ENCODE measurements at regions not wholly inside any gene's neighbourhood (a gene's known extent, or its start where the extent isn't known, plus 50 kb on each side); places are given as distances from the start of the nearest gene placed in this dataset.

DNA sequence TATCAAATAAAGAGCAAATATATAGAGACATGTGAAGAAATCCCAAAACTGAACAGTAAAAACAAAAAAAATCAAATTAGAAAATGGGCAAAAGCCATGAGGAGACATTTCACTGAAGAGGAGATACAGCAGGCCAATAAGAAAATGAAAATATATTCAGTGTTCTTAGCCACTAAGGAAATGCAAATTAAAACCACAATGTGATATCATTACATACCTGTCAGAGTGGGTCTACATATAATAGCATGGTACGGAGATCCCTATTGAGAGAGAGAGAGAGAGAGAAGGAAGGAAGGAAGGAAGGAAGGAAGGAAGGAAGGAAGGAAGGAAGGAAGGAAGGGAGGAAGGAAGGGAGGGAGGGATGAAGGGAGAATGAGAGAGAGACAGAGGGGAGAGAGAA, 707.0 kb upstream of the ACTRT1 start:
- no peak for TF ChIP-seq CTCF (IDR thresholded peaks at IDR 0.05; ENCODE audit: low read length)
- no peak for TF ChIP-seq EZH2 (IDR thresholded peaks at IDR 0.05; ENCODE audit: borderline replicate concordance, low read length)

Data from OCI-LY1 (cell line).